Muscle layer of duodenum (tissue), 2 donors: ENCODE measurements at regions not wholly inside any gene's neighbourhood (a gene's known extent, or its start where the extent isn't known, plus 50 kb on each side); places are given as distances from the start of the nearest gene placed in this dataset.

Source experiments
- H3K27ac ChIP-seq: one replicate; pipeline ENCODE4 v1.7.0; 2013; ENCODE audit warnings: mild to moderate bottlenecking, low read length
- H3K27me3 ChIP-seq: one replicate; pipeline ENCODE4 v1.7.0; 2013; ENCODE audit warnings: low read depth, mild to moderate bottlenecking, control low read depth, low read length
- H3K36me3 ChIP-seq, 2 donors: one replicate each; pipeline ENCODE4 v1.7.0; 2013; ENCODE audit warnings: low read length in 2 of 2, control low read depth in 1 of 2, mild to moderate bottlenecking in 1 of 2; ENCODE audit not compliant: insufficient read depth in 2 of 2, control insufficient read depth in 1 of 2
- H3K4me1 ChIP-seq, 2 donors: one replicate each; pipeline ENCODE4 v1.7.0; 2013; ENCODE audit warnings: low read length in 2 of 2, mild to moderate bottlenecking in 2 of 2, control low read depth in 1 of 2, moderate library complexity in 1 of 2; ENCODE audit not compliant: insufficient read depth in 2 of 2, control insufficient read depth in 1 of 2
- H3K4me3 ChIP-seq, 2 donors: one replicate each; pipeline ENCODE4 v1.7.0; 2013; ENCODE audit warnings: low read length in 2 of 2, low read depth in 1 of 2, mild to moderate bottlenecking in 1 of 2
- H3K9me3 ChIP-seq, 2 donors: one replicate each; pipeline ENCODE4 v1.7.0; 2013; ENCODE audit warnings: low read length in 2 of 2, control low read depth in 1 of 2, mild to moderate bottlenecking in 1 of 2; ENCODE audit not compliant: control insufficient read depth in 1 of 2
- donor health status: healthy.

DNA sequence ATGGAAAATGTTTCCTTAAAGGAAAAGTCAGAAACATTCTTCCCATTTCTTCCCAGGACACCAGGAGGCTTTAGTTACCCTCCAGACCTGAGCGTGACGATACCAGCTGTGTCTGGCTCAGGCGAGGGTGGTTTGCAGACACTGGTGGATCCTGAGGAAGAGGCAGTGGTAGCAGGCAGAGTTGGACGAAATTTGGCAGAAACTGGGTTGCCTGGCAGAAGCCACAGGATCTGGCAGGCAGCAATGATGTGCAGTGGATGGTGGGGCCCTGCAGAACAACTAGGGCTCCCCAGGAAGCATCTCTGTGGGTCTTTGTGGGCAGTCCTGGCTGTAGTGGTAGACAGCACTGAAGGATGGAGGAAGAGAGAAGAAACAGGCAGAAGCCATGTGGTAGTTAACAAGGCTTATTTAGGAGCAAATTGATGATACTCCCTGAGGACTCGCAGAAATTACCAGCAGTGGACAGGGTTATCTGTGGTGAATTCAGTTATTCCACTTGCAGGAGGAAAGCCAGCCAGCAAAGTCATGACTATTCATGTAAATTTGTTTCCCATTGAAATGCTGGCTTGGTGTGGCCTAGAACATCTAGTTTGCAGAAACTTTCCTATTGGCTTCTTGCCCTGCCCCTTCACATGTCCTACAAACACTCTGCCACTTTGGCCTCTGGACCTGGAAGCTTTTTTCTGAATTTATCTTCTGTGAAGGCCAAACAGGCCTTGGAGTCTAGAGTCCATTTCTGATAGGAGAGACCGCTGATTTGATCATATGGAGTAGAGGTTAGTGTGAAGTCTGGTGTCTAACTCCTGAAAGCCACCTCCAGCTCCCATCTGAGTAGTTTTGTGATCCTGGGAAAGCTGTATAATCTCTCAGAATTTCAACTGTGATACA is 212.0 kb downstream of the DMRT2 start:
- Histone ChIP-seq H3K27ac (no peak overlapping the region), H3K27me3 (no peaks in the 10 kb centered on the region), H3K36me3 (no peaks in the 10 kb centered on the region), H3K4me1 (no peaks in the 10 kb centered on the region), H3K9me3 (no peaks in the 10 kb centered on the region), H3K4me3 (no peak overlapping the region)

DNA sequence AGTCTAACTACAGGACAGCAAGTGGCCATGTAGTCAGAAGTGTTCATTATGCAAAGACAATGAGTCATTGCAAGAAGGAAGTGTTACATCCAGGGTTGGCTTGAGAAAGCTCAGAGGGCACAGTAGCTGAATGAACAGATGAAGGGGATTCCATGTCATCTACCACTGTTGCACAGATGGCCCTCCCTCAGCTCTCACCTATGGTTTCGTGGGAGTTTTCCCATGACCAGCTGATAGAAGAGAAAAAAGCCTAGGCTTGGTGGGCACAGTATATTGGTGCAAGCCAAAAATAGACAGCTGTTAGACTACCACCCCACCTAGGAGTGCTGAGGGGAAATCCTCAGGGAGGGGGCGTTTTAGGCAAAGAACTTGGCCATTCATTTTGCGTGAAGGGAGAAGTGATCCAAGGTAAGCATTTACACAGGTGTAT is 217.0 kb downstream of the DMRT2 start:
- no peaks in the 10 kb centered on the region for H3K27me3 ChIP-seq
- no peak overlapping the region for H3K27ac ChIP-seq
- no peaks in the 10 kb centered on the region for H3K36me3 ChIP-seq
- H3K4me3 ChIP-seq: no peak overlapping the region
- H3K9me3 ChIP-seq: no peaks in the 10 kb centered on the region
- H3K4me1 ChIP-seq: no peaks in the 10 kb centered on the region

DNA sequence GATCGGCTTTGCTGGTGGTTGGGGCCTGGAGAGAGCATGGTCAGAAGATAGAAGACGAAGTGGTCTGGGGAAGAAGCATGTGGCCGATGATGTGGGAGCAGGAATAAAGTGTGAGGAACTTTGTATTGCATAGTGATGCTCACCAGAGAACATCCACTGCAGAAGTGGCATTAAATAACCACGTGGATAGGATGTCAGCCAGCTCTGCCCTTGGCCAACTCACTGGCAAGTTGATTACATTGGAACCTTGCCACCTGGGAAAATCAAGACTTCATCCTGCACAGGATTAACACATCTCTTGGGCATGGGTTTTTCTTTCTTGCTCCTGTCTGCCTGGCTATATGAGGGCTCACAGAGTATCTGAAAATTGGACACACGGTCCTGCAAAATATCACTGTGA is 217.4 kb downstream of the DMRT2 start:
- no peaks in the 10 kb centered on the region for H3K4me1 ChIP-seq
- no peak overlapping the region for H3K27ac ChIP-seq
- no peaks in the 10 kb centered on the region for H3K27me3 ChIP-seq
- H3K9me3 ChIP-seq: no peaks in the 10 kb centered on the region
- H3K4me3 ChIP-seq: no peak overlapping the region
- H3K36me3 ChIP-seq: no peaks in the 10 kb centered on the region

DNA sequence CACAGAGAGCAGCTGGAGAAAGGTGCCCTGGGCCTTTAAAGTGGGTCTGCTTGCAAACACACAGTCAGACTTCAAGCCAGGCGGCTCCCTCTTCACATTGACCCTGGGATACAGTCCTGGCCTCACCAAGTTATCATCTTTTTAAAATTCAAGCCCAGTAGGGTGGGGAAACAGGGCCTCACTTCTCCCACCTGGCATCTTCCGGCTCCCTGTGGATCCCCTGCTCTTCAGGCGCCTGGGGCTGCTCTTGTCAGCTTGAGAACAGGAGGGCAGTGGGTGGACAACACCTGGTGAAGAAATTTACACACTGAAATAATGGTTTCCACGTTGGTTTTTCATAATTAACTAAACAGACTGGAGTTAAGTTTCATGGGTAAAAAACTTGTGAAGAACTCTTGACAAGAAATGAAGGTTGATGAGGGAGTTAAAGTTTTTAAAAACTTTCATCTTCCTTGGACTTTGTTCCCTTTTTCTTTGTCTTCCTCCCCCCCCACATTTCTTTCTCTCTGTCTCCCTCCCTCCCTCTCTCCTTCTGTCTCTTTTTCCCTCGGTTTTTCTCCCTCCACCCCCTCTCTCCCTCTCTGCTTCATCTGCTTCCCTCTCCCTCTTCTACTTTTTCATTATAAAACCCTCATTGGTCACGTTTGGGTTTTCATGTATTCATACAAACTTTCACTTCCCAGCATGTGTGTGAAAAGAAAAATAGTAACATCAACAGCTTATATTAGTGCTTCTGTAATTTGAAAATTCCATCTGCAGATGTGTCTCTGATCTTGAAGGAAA is 219.6 kb downstream of the DMRT2 start:
- Histone ChIP-seq H3K36me3 (no peaks in the 10 kb centered on the region), H3K27ac (no peak overlapping the region), H3K4me1 (no peaks in the 10 kb centered on the region), H3K4me3 (no peak overlapping the region), H3K9me3 (no peaks in the 10 kb centered on the region), H3K27me3 (no peaks in the 10 kb centered on the region)

DNA sequence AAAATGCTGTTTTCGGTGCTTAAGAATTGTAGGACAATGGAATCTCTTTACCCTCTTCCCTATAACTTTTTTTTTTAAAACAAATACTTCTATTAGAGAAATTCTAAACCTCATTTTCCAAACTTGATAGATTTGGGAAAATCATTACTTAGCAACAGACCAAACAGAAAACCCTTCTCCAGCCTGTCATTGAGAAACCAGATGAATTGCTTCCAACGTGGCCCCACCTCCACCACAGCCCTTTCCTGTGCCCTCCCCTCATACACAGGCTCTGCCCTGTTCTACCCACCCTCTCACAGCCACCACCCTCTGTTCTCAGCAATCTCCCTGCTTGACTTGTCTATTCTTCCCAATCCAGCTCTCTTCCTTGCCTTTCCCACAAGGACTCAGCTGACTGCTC is 221.2 kb downstream of the DMRT2 start:
- no peaks in the 10 kb centered on the region for H3K4me1 ChIP-seq
- H3K4me3 ChIP-seq: no peak overlapping the region
- no peaks in the 10 kb centered on the region for H3K36me3 ChIP-seq
- no peaks in the 10 kb centered on the region for H3K27me3 ChIP-seq
- no peaks in the 10 kb centered on the region for H3K9me3 ChIP-seq
- no peak overlapping the region for H3K27ac ChIP-seq

DNA sequence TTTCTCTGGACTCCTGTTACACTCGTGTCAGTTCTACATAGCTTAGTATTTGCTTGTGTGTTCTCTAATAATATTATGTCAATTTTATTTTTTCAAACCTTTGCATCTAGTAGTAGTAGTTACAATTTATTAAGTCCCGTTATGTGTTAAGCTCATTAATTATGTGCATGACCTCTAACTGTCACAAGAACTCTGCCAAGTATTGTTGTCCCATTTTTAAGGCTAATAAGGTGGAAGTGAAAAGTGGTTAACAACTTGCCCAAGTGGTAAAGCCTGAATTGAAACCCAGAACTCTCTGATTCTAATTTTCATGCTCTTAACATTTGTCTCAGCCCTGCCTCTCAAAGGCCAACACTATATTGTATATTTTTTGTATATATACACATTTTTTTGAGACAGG is 221.6 kb downstream of the DMRT2 start:
- Histone ChIP-seq H3K27me3 (no peaks in the 10 kb centered on the region), H3K4me1 (no peaks in the 10 kb centered on the region), H3K27ac (no peak overlapping the region), H3K36me3 (no peaks in the 10 kb centered on the region), H3K4me3 (no peak overlapping the region), H3K9me3 (no peaks in the 10 kb centered on the region)

DNA sequence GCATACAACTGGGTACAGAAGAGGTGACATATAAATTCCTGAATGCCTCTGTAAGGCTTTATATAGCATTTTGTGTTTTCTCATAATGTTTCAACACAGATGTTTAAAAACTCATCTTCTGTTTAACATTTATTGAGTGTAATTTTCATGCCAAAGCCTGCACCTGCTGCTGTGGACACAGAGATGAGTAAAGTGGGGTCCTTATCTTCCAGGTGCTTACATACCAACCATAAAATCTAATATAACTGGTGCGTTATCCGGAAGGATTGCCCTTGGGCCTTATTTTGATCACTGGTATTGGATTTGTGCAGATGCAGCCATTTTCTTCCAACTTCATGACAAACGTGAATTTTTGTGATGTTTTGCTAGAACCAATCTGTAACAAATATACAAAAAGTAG is 222.3 kb downstream of the DMRT2 start:
- H3K36me3 ChIP-seq: no peaks in the 10 kb centered on the region
- H3K4me1 ChIP-seq: no peaks in the 10 kb centered on the region
- H3K9me3 ChIP-seq: no peaks in the 10 kb centered on the region
- no peak overlapping the region for H3K27ac ChIP-seq
- no peak overlapping the region for H3K4me3 ChIP-seq
- no peaks in the 10 kb centered on the region for H3K27me3 ChIP-seq

DNA sequence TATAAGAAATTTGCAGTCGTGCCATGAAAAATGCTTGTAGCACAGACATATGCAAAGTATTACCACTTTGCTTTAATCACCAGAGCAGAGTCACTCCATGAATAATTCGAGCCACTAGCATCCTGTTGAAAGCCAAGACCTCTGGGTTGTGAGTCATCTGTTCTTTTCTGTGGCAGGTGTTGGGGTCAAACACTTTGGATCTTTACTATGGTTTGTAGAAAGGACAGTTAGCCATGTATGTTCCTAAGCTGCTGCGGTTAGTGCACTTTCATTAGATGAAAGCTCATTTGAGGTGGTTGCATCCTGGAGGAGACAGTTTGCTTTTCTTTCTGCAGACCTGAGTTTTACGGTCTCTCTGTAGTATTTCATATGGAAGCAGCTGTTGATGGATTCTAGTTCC is 223.7 kb downstream of the DMRT2 start:
- Histone ChIP-seq H3K27me3 (no peaks in the 10 kb centered on the region), H3K4me1 (no peaks in the 10 kb centered on the region), H3K4me3 (no peak overlapping the region), H3K9me3 (no peaks in the 10 kb centered on the region), H3K27ac (no peak overlapping the region), H3K36me3 (no peaks in the 10 kb centered on the region)

DNA sequence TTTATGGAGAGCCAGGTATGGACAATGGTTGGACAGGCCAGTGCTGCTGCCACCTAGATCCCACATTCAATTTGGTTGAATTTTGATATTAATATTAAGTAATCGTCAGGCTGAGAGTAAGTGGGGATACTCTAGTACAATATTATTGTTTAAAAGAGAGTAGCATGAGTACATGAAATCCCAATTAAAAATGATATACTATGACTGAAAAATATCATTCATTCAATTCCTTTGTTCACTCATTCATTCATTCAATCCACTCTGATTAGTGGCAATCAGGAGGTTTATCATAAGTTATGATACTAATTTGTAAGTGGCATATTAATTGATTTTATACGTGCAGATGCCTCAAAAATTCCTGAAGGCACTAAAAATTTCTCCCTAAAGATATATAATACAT is 224.2 kb downstream of the DMRT2 start:
- Histone ChIP-seq H3K27ac (no peak overlapping the region), H3K9me3 (no peaks in the 10 kb centered on the region), H3K4me1 (no peaks in the 10 kb centered on the region), H3K36me3 (no peaks in the 10 kb centered on the region), H3K27me3 (no peaks in the 10 kb centered on the region), H3K4me3 (no peak overlapping the region)

DNA sequence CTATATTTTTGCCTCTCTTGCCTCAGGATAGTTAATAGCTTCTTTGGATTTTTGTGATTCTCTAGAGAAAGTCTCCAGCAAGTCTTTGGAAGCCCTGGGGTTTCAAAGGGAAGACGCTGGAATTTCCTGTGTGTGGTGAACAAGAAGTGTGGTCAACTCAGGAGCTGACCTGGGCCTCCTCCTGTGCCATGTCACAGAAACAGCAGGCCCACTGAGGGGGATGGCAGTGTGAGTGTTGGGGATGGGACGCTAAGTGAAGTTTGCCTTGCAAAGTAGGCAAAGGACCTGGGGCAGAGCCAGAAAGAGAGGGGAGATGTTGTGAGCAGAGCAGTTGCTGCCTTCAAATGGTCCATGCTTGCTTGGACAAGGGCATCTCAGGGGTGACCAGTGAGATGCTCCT is 226.3 kb downstream of the DMRT2 start:
- Histone ChIP-seq H3K9me3 (no peaks in the 10 kb centered on the region), H3K27ac (no peak overlapping the region), H3K36me3 (no peaks in the 10 kb centered on the region), H3K4me1 (no peaks in the 10 kb centered on the region), H3K4me3 (no peak overlapping the region), H3K27me3 (no peaks in the 10 kb centered on the region)

DNA sequence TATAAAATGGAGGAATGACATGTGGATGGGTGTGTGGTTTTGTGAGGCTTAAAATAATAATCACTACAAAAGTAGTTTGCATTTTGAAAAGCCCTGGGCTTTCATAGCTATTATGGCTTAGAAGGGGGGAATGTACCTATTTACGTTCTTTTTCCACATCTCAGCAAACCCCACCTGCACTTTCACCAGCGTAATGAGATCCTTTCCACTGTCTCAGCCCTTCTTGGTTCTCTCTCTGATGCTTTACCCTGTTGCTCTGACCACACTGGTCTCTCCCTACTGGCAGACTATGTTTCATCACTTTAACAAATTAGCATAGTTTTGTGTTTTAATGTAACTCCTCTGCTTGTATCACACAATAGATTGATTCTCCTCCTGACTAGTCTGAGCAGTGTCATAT is 234.6 kb downstream of the DMRT2 start:
- Histone ChIP-seq H3K27me3 (no peaks in the 10 kb centered on the region), H3K4me3 (no peak overlapping the region), H3K36me3 (no peaks in the 10 kb centered on the region), H3K27ac (no peak overlapping the region), H3K4me1 (no peaks in the 10 kb centered on the region), H3K9me3 (no peaks in the 10 kb centered on the region)
